Stimulated activated naive B cell treated with anti-CD40 and anti-IgM and Interleukin-4, amounts not matched to agents 10 μg/mL and 1 μg/mL and 100 μg/mL, for 72 hours (primary cell): ENCODE measurements at regions not wholly inside any gene's neighbourhood (a gene's known extent, or its start where the extent isn't known, plus 50 kb on each side); places are given as distances from the start of the nearest gene placed in this dataset.

Experiments used
- ATAC-seq, 2 donors: fragments of 150-1000 bp; cut with Tn5 transposase; replicated peaks; 2 replicates each; pipeline ENCODE4 v1.10.0; 2021; ENCODE audit warnings: moderate library complexity in 1 of 2
- DNase-seq: peaks from one replicate; pipeline ENCODE4 v3.0.0; 2021
- H3K27ac Mint-ChIP-seq: one replicate; pipeline ENCODE4 v1.8.0; 2022; ENCODE audit warnings: mild to moderate bottlenecking, mixed read lengths
- H3K27me3 Mint-ChIP-seq, 2 donors: one replicate each; pipeline ENCODE4 v1.8.0; 2022; ENCODE audit warnings: mixed read lengths in 2 of 2
- H3K36me3 Mint-ChIP-seq, 2 donors: one replicate each; pipeline ENCODE4 v1.8.0; 2022; ENCODE audit warnings: mixed read lengths in 2 of 2, mild to moderate bottlenecking in 1 of 2
- H3K4me1 Mint-ChIP-seq, 2 donors: one replicate each; pipeline ENCODE4 v1.8.0; 2022; ENCODE audit warnings: mixed read lengths in 2 of 2, mild to moderate bottlenecking in 1 of 2
- H3K4me3 Mint-ChIP-seq, 2 donors: one replicate each; pipeline ENCODE4 v1.8.0; 2022; ENCODE audit warnings: mild to moderate bottlenecking in 2 of 2, mixed read lengths in 2 of 2, moderate library complexity in 1 of 2
- H3K9me3 Mint-ChIP-seq, 2 donors: one replicate each; pipeline ENCODE4 v1.8.0; 2022; ENCODE audit warnings: mixed read lengths in 2 of 2, mild to moderate bottlenecking in 1 of 2

- H3K36me3 Mint-ChIP-seq: peaks cover 0 to 2% of the 10 kb centered on the region in 2 donors
- DNase-seq (no peak), ATAC-seq (no peak)
- H3K27ac Mint-ChIP-seq: peak overlapping the region; percentile 4
- H3K9me3 Mint-ChIP-seq: peaks cover 1 to 3% of the 10 kb centered on the region in 2 donors
- no peak overlapping the region for H3K4me3 Mint-ChIP-seq
- H3K4me1 Mint-ChIP-seq: peaks cover 28 to 31% of the 10 kb centered on the region in 2 donors
- no peaks in the 10 kb centered on the region for H3K27me3 Mint-ChIP-seq
Observed at GRCh38 chr6:110529907-110530306, 53.5 kb upstream of the SLC22A16 start.

GRCh38 chr6:110529355-110529754 lies 52.9 kb upstream of the SLC22A16 start:
- H3K9me3 Mint-ChIP-seq: no peaks in the 10 kb centered on the region
- peak in 1 of 2 donors; percentile 35 for ATAC-seq

DNA sequence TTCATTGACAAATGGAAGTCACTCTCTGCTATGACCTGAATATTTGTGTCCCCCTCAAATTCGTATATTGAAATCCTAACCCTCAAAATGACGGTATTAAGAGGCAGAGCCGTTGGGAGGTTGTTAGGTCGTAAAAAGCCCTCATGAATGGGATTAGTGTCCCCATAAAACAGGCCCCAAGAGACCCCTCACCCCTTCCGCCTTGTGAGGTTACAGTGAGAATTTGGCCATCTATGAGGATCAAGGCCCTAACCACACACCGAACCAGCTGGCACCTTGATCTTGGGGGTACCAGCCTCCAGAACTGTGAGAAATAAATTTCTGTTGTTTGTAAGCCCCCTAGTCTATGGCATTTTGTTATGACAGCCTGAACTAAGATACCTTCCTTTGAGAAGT lies 52.5 kb upstream of the SLC22A16 start:
- Mint-ChIP-seq H3K36me3 (no peaks in the 10 kb centered on the region), H3K27ac (peak overlapping the region; percentile 84), H3K9me3 (no peaks in the 10 kb centered on the region), H3K27me3 (no peaks in the 10 kb centered on the region), H3K4me1 (peaks cover 26 to 31% of the 10 kb centered on the region in 2 donors), H3K4me3 (no peak overlapping the region)
- DNase-seq (no peak), ATAC-seq (no peak)

More at GRCh38 chr6:110529355-110529754, 52.9 kb upstream of the SLC22A16 start:
- Mint-ChIP-seq H3K4me1 (peaks cover 26 to 31% of the 10 kb centered on the region in 2 donors), H3K27me3 (no peaks in the 10 kb centered on the region), H3K27ac (peak overlapping the region; percentile 84), H3K36me3 (no peaks in the 10 kb centered on the region), H3K4me3 (no peak overlapping the region)
- no peak for DNase-seq

- DNase-seq: peak; percentile 29
- Mint-ChIP-seq H3K36me3 (no peaks in the 10 kb centered on the region), H3K4me3 (no peak overlapping the region), H3K9me3 (no peaks in the 10 kb centered on the region), H3K27me3 (no peaks in the 10 kb centered on the region), H3K4me1 (peaks cover 26 to 30% of the 10 kb centered on the region in 2 donors), H3K27ac (no peak overlapping the region)
- ATAC-seq: peak; percentile 78 to 80
Observed at GRCh38 chr6:110528101-110528929, 51.9 kb upstream of the SLC22A16 start.

DNA sequence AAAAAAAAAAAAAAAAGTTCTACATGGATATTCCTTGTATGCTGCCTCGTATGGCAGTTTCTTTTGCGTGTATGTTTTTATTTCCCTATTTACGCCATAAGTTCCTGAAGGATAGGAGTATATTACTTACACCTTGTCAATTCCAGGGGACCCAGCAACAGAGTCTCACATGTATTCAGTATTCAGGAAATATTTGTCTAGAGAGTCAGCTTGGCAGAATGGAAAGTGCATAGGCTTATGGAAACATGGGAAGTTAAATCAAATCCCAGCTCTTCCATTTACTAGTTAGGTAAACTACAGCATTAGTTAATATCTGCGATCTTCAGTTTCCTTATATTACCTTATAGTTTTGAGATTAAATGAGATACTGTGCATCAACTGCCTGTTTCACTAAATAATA lies 51.1 kb upstream of the SLC22A16 start:
- H3K27me3 Mint-ChIP-seq: no peaks in the 10 kb centered on the region

GRCh38 chr6:110526726-110527125 lies 50.3 kb upstream of the SLC22A16 start:
- no peaks in the 10 kb centered on the region for H3K9me3 Mint-ChIP-seq
- H3K4me1 Mint-ChIP-seq: peaks cover 14 to 18% of the 10 kb centered on the region in 2 donors
- H3K36me3 Mint-ChIP-seq: no peaks in the 10 kb centered on the region
- no peak overlapping the region for H3K4me3 Mint-ChIP-seq
- H3K27me3 Mint-ChIP-seq: no peaks in the 10 kb centered on the region
- DNase-seq: no peak
- no peak overlapping the region for H3K27ac Mint-ChIP-seq
- ATAC-seq: no peak

More for the DNA sequence above, 51.1 kb upstream of the SLC22A16 start:
- Mint-ChIP-seq H3K36me3 (no peaks in the 10 kb centered on the region), H3K4me3 (no peak overlapping the region), H3K9me3 (no peaks in the 10 kb centered on the region), H3K27ac (no peak overlapping the region), H3K4me1 (peaks cover 22 to 24% of the 10 kb centered on the region in 2 donors)
- ATAC-seq: no peak
- no peak for DNase-seq
